ENCODE measurements at regions not wholly inside any gene's neighbourhood (a gene's known extent, or its start where the extent isn't known, plus 50 kb on each side); places are given as distances from the start of the nearest gene placed in this dataset.

DNA sequence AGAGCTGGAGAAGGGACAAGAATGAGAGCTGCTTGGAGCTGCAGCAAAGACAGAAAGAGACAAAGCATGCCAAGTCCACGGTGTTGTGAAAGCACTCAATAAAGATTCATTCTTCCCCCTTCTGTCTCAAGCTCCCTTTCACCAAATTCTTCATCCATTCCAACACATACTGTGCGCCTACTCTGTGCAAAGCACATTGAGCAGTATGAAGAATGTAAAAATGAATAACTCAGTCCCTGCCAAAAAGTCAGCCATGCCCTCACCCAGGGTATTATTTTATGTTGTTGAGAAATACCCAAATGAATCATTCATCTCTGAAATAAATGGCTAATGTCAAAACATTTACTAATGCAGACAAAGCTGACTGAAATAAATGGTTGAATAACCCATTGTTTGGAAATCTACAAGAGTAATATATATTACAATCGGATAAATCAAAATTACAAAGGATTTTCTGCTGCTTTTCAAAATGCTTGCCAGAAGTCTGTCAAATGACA lies 282.9 kb upstream of the IRX5 start:
- TF ChIP-seq EZH2 (IDR thresholded peaks at IDR 0.05; ENCODE audit: insufficient read depth, poor library complexity, severe bottlenecking) (no peak), EZH2phosphoT487 (IDR thresholded peaks at IDR 0.05; ENCODE audit: insufficient read depth, low read depth) (no peak)

Data from GM23248 (cell line).